Skin epidermis (tissue), 12 donors: ENCODE measurements at regions not wholly inside any gene's neighbourhood (a gene's known extent, or its start where the extent isn't known, plus 50 kb on each side); places are given as distances from the start of the nearest gene placed in this dataset.

Experiments used
- H3K27ac ChIP-seq, 21 experiments: fragments of 200-600 bp; sonication (generic) in 11 of 21; one replicate each; pipeline ENCODE4 v1.5.0; 2020; ENCODE audit warnings: mild to moderate bottlenecking in 3 of 21, inconsistent platforms in 2 of 21, moderate library complexity in 2 of 21
- H3K4me3 ChIP-seq, 7 experiments: fragments of 200-600 bp; sonication (generic) in 2 of 7; one replicate each; pipeline ENCODE4 v1.5.0; 2020; ENCODE audit warnings: inconsistent platforms in 2 of 7, mild to moderate bottlenecking in 2 of 7, moderate library complexity in 1 of 7

DNA sequence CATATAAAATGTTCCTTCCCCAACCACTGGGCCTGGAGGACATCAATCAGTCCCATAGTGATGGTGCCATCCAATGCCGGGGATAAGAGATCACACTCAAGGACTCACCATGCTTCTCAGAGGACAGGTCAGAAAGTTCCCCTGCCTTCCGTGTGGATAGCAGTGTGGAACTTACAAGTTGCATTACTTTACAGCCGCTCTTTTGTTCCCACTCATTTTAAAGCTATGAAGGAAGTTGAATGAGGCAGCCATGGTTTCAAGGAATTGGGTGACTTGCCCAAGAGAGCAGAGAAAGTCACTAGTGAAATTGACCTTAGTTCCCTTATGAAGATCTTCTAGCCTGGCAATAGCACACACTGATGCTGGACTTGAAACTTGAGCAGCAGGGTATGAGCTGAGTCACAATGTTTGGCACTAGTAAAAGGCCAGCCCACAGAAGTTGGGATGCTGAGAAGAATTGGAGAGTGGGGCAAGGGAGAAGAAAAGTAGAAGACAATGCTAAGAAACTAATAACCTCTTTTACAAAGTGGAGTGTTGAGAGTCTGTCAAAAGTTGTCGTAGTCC, 78.7 kb downstream of the CXCL12 start:
- H3K4me3 ChIP-seq = no peak overlapping the region
- H3K27ac ChIP-seq = no peak overlapping the region

GRCh38 chr10:44301781-44302355, 83.0 kb downstream of the CXCL12 start:
- Histone ChIP-seq H3K4me3 (no peak overlapping the region), H3K27ac (peak overlapping the region in 2 of 21 experiments; percentile 30 to 63)

DNA sequence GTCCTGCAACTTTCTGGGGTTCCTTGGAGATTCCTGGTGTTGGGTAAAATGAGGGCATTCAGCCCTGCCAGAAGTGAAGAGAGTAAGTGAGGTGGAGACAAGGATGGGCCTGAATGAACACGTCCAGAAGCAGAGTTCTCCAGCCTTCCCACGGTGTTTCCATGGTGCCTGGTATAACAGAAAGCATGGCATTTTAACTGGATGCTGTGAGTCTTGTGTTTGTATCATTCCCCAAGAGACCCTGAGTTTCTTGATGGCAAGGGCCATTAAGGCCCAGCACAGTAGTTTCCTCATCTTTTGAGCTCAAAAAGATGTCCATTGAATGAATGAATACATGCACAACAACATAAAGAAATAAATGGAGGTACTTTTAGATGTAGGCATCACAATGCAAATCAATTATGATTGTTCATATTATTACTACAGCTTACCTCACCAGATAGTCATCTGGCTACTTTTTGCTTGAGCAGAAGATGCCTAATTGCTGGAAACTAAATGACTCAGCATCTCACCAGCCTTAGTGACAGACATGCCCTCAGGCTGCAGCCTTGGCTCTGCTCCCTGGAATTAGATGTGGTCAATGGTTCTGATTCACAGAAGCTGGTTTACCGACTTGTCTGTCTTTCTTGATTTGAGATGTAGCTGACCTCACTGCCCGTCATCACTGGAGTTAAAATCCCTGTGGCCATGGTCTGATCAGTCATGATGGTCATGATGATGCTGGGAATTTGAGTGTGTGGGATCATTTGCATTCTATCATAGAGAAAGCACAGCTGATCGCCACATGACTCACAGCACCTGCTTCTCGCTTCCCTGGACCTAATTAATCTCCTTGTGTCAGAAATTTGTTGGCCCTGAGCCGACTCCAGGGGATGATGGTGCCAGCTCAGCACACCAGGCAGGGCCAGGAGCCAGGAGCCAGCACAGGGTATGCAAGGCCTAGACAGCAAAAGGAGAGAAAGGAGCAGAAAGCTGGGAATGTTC, 83.9 kb downstream of the CXCL12 start:
- Histone ChIP-seq H3K4me3 (no peak overlapping the region), H3K27ac (peak overlapping the region in 2 of 21 experiments; percentile 9 to 63)

DNA sequence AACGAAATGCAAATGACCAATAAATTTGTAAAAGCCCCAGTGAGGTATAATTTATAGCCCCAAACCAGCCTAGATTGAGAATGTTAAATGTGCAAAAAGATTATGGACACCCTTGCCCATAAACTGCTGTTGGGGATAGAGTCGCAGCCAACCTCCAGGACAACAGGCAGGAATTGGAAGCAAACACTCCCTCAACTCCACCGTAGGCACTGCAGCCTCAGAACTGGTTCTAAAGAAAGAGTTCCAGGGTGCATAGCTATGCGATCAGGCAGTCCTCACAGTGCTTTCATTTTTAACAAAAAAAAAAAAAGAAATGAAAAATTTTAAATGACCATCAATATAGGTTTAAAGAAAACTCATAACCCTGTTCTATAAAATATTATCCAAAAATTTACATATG, 86.2 kb downstream of the CXCL12 start:
- Histone ChIP-seq H3K4me3 (no peak overlapping the region), H3K27ac (no peak overlapping the region)

DNA sequence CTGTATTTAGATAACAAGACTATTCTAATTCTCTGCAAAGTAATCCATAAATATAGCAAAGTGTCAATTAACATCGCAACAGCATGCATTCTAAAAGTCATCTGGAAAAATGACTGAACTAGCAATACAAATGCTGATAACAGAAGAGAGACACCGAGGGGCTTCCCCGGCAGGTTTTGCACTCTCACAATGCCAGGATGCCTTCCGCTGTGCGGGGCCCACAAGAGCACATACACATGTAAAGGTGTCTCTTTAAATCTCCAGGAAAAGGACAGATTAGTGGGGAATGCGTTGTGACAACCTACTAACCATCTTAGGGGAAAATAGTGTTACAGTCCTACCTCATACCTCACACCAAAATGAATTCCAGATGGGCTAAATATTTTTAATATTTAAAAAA, 86.9 kb downstream of the CXCL12 start:
- no peak overlapping the region for H3K4me3 ChIP-seq

GRCh38 chr10:44295644-44296241, 89.2 kb downstream of the CXCL12 start:
- Histone ChIP-seq H3K4me3 (no peak overlapping the region), H3K27ac (no peak overlapping the region)

More for the DNA sequence above, 86.9 kb downstream of the CXCL12 start:
- H3K27ac ChIP-seq = no peak overlapping the region

- H3K27ac ChIP-seq = peak overlapping the region in 4 of 21 experiments; percentile 10 to 55 (median 44)
- no peak overlapping the region for H3K4me3 ChIP-seq
Measured at GRCh38 chr10:44294726-44295412, 90.0 kb downstream of the CXCL12 start.

GRCh38 chr10:44293842-44294241, 91.1 kb downstream of the CXCL12 start:
- H3K4me3 ChIP-seq = no peak overlapping the region
- peak overlapping the region in 9 of 21 experiments; percentile 19 to 75 (median 54) for H3K27ac ChIP-seq

DNA sequence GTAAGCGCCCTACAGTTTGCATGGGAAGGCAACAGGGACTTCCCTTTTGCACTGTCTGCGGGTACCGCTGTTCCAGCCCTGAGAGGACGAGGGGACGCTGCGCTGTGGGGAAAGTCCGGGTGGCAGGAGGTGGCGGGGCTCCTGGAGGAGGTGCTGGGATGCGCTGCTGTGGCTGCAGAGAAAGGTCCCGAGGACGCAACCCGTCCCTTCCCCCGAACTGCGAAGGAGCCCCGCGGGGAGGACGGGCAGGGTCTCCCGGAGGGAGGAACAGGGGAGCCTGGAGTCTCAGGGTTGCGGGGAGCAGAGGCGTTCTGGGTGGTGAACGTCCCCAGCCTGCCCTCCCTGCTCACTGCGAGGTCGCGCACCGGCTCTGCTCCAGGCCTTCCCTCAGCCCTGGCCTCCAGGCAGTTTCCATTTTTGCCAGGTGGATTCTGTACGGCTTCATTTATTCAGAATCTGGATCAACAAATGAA, 91.6 kb downstream of the CXCL12 start:
- H3K4me3 ChIP-seq = no peak overlapping the region
- peak overlapping the region in 11 of 21 experiments; percentile 19 to 75 (median 54) for H3K27ac ChIP-seq

DNA sequence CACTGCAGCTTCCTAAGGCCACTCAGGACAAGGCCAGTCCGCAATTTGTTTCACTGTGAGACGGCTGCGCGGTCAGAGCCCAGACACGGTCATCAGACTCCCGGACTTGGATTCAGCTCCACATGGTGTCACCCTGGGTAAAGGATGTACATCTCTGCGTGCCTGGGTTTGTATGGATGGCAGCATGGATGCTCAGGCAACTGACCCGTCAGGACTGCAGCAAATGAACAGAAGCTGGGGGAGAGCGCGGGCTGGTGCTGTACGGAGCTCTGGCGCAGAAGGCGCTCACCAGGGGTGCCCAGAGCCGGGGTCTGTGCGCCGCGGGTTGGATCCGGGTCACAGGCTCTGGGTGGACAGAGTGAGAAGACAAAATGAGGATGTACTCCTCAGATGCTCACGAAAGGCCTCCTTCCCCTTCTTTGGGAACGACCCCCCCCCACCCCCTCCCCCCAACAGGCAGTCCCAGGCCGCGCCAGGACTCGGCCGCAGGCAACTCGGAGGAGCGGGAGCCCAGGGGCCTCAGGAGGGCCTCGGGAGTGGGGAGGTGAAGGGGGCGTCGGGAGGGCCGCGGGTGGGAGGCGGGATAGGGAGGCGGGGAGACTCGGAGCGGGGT, 92.4 kb downstream of the CXCL12 start:
- Histone ChIP-seq H3K27ac (peak overlapping the region in 1 of 21 experiments; percentile 62), H3K4me3 (no peak overlapping the region)

DNA sequence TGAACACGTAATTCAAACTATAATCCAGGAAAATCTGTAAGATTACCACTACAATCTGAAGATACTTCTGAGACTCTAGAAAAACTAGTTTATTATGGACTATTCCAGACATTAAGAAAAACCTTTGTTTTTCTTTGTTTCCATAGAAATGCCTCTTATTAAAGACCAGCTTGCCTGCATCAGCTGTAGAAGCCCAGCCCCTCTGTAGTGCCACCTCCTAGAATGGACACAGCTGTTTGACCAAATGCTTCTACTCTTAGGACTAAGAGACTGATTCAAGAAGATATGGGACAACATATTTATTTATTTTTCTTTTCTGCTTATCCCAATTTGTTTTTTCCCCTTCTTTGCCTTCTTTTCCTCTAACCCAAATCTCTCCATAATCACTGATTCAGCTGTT, 93.8 kb downstream of the CXCL12 start:
- H3K4me3 ChIP-seq = no peak overlapping the region
- H3K27ac ChIP-seq = no peak overlapping the region

- no peak overlapping the region for H3K4me3 ChIP-seq
- H3K27ac ChIP-seq = peak overlapping the region in 1 of 21 experiments; percentile 14
Measured at GRCh38 chr10:44289125-44289524, 95.8 kb downstream of the CXCL12 start.

GRCh38 chr10:44287408-44287807, 97.5 kb downstream of the CXCL12 start:
- Histone ChIP-seq H3K4me3 (no peak overlapping the region), H3K27ac (peak overlapping the region in 5 of 21 experiments; percentile 20 to 37 (median 24))

- Histone ChIP-seq H3K27ac (no peak overlapping the region), H3K4me3 (no peak overlapping the region)
Measured at GRCh38 chr10:44284198-44285084, 100.5 kb downstream of the CXCL12 start.

DNA sequence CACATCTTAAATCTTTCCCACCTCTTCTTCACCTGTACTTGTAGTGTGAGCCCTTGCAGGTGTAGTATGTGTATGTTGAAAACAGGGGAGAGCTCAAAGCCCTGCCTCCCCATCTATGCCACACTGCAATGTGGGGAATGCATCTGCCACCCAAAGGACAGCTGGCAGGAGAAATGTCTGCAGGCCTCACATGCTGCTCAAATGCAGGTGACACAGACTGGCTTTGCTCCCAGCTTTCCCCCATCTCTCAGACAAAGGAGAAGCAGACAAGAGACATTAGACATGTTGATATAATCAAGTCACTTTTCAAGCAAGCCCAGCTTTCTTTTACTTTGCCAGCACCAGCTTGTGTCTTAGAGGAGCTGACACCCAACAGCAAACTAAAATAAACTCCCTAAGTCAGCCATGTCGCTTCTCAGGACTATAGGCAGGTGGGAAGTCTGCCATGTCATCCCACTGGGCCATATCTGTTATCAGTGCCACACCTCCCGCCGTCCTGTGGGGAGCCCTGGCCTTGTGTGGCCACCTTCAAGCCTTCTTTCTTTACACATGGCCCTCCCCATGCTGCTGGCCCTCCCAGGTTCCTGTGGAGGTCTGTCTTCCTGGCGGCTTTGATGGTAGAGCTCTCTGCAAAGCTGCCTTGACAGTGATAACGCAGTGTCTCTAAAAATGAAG, 102.1 kb downstream of the CXCL12 start:
- no peak overlapping the region for H3K4me3 ChIP-seq

DNA sequence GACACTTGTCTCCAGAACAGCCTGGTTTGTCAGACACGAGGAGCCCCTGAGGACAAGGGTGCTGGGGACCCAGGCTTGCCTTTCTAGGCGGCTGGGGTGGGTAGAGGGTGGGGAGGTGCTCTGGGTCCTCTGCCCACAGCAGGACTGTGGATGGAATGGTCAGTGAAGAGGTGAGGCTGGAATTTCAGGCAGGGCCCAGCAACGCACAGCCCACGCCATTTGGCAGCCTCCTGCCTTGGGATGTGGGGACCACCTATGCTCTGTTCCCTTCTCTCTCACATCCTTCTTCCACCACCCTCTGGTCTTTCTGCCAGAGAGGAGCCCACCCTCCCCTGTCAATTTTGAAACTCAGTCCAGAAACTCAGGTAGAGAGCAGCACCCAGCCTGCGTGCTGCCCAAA, 103.2 kb downstream of the CXCL12 start:
- Histone ChIP-seq H3K4me3 (no peak overlapping the region), H3K27ac (peak overlapping the region in 10 of 21 experiments; percentile 3 to 68 (median 42))

More for the DNA sequence above, 102.1 kb downstream of the CXCL12 start:
- no peak overlapping the region for H3K27ac ChIP-seq

GRCh38 chr10:44281089-44281613, 103.7 kb downstream of the CXCL12 start:
- H3K27ac ChIP-seq = peak overlapping the region in 15 of 21 experiments; percentile 3 to 68 (median 44)
- H3K4me3 ChIP-seq = no peak overlapping the region
